Vagina (tissue), 2 donors: ENCODE measurements at regions not wholly inside any gene's neighbourhood (a gene's known extent, or its start where the extent isn't known, plus 50 kb on each side); places are given as distances from the start of the nearest gene placed in this dataset.

Experiments used
- POLR2A ChIP-seq, 2 donors: fragments of 450-650 bp; IDR thresholded peaks; one replicate each; pipeline ENCODE4 v1.6.1; 2017; ENCODE audit warnings: antibody characterized with exemption in 2 of 2, mild to moderate bottlenecking in 2 of 2, moderate library complexity in 2 of 2
- TF ChIP-seq, protein P1 (sequence below), 3 experiments: fragments of 450-650 bp in 2 of 3; fragments of 200-600 bp in 1 of 3; sonication (generic) in 1 of 3; IDR thresholded peaks; one replicate each; pipeline ENCODE4 v1.5.1; 2017 to 2019; ENCODE audit warnings: antibody characterized with exemption in 3 of 3, mild to moderate bottlenecking in 2 of 3, moderate library complexity in 2 of 3

DNA sequence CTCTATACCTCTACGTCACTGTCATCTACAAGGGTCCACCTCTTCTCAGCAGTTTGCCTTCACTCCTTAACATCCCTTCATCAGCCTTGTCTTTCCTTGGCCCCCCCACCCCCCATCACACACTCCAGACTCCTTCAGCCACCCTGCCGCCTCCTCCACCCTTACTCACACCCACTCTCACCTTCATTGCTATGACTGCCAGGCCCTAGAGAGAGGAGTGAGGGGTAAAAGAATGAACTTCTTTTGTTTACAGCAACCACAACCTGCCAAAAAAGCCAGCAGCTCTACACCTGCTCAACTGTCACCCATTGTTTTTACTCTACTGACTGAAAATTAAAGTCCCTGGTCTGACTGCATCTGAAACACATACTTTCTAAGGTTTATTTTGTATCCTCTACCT, 112.8 kb downstream of the DUSP6 start:
- no peak for TF ChIP-seq POLR2A (IDR thresholded peaks at IDR 0.05)
- TF ChIP-seq, protein P1, sequence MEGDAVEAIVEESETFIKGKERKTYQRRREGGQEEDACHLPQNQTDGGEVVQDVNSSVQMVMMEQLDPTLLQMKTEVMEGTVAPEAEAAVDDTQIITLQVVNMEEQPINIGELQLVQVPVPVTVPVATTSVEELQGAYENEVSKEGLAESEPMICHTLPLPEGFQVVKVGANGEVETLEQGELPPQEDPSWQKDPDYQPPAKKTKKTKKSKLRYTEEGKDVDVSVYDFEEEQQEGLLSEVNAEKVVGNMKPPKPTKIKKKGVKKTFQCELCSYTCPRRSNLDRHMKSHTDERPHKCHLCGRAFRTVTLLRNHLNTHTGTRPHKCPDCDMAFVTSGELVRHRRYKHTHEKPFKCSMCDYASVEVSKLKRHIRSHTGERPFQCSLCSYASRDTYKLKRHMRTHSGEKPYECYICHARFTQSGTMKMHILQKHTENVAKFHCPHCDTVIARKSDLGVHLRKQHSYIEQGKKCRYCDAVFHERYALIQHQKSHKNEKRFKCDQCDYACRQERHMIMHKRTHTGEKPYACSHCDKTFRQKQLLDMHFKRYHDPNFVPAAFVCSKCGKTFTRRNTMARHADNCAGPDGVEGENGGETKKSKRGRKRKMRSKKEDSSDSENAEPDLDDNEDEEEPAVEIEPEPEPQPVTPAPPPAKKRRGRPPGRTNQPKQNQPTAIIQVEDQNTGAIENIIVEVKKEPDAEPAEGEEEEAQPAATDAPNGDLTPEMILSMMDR (IDR thresholded peaks at IDR 0.05), result no peak
